SK-N-MC (cell line): ENCODE measurements at regions not wholly inside any gene's neighbourhood (a gene's known extent, or its start where the extent isn't known, plus 50 kb on each side); places are given as distances from the start of the nearest gene placed in this dataset.

Experiments used
- EZH2 ChIP-seq: fragments of 200-600 bp; sonication (generic); IDR thresholded peaks from one replicate; pipeline ENCODE4 v1.6.1; 2017; ENCODE audit warnings: antibody characterized with exemption
- FOXP2 ChIP-seq: optimal IDR thresholded peaks from 2 replicates; pipeline ENCODE3; 2011; ENCODE audit warnings: mild to moderate bottlenecking, moderate library complexity; ENCODE audit not compliant: insufficient read depth; ENCODE audit errors: extremely low read length, control extremely low read depth
- POLR2AphosphoS5 ChIP-seq: IDR thresholded peaks from 2 replicates; pipeline ENCODE4 v1.6.1; 2012; ENCODE audit warnings: mild to moderate bottlenecking, low read depth, low read length, borderline replicate concordance

GRCh38 chr6:14874975-14875480, 370.8 kb upstream of the JARID2 start:
- TF ChIP-seq EZH2 (no peak), POLR2AphosphoS5 (no peak), FOXP2 (no peak)
